SH-SY5Y (cell line): ENCODE measurements at regions not wholly inside any gene's neighbourhood (a gene's known extent, or its start where the extent isn't known, plus 50 kb on each side); places are given as distances from the start of the nearest gene placed in this dataset.

Experiments used
- GATA2 ChIP-seq: IDR thresholded peaks from 2 replicates; pipeline ENCODE4 v1.6.1; 2011; ENCODE audit warnings: mild to moderate bottlenecking, low read depth, low read length
- GATA3 ChIP-seq: IDR thresholded peaks from 2 replicates; pipeline ENCODE4 v1.6.1; 2011; ENCODE audit warnings: low read depth, mild to moderate bottlenecking, low read length, moderate library complexity

- TF ChIP-seq GATA2, result no peak
- no peak for TF ChIP-seq GATA3
Observed at GRCh38 chr9:23319092-23319491, 506.9 kb downstream of the ELAVL2 start.
